ENCODE measurements at regions not wholly inside any gene's neighbourhood (a gene's known extent, or its start where the extent isn't known, plus 50 kb on each side); places are given as distances from the start of the nearest gene placed in this dataset.

DNA sequence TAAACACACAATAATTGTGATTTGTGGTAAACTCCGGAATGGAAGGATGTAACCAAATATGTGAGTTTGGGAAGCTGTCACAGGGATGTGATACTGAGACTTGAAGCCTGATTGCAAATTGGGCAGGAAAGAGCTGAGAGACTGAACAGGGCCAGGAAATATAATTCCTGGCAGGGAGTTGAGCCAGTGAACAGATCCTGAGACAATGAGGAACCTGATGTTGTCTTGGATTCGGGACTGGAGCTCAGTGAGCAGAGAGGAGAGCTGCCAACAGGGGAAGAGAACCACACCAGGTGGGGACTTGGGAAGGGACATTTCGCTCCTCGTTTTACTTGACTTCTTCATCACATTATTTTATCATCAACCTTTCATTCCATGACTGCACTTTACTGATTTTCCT is 386.0 kb downstream of the TLL1 start:
- Mint-ChIP-seq H3K4me1 (no peaks in the 10 kb centered on the region), H3K27me3 (no peaks in the 10 kb centered on the region), H3K4me3 (no peak overlapping the region), H3K9me3 (ENCODE audit: insufficient read depth) (no peaks in the 10 kb centered on the region), H3K27ac (no peak overlapping the region)
- H3K9ac ChIP-seq (ENCODE audit: low read length), result no peak overlapping the region
- no peak for DNase-seq
- no peaks in the 10 kb centered on the region for H3K79me2 ChIP-seq (ENCODE audit: control insufficient read depth, insufficient read depth, low read length)
- H3K4me1 ChIP-seq (ENCODE audit: control insufficient read depth in 2 of 2, insufficient read depth in 2 of 2, low read length in 2 of 2), result no peaks in the 10 kb centered on the region
- H4K20me1 ChIP-seq (ENCODE audit: control insufficient read depth, insufficient read depth, low read length, poor library complexity, severe bottlenecking), result no peaks in the 10 kb centered on the region
- no peaks in the 10 kb centered on the region for H3K27me3 ChIP-seq (replicated peaks in 1 of 4; ENCODE audit: control extremely low read depth in 1 of 4, control insufficient read depth in 3 of 4, insufficient read depth in 4 of 4, low read length in 3 of 4)
- intact Hi-C loops (cut with micrococcal nuclease), result no loop called here
- ChIA-PET CTCF (no interaction called here), POLR2A (no interaction called here)
- no peak overlapping the region for H3K4me3 ChIP-seq (ENCODE audit: control extremely low read depth in 1 of 5, extremely low read depth in 1 of 5, insufficient read depth in 1 of 5, low read depth in 2 of 5, low read length in 4 of 5)
- no CpG with 5 or more reads among the region's 4 CpGs for WGBS (ENCODE audit: insufficient coverage)
- no peak overlapping the region for H3K27ac ChIP-seq (ENCODE audit: low read length in 2 of 2)
- no peaks in the 10 kb centered on the region for H3K36me3 ChIP-seq (replicated peaks in 1 of 2; ENCODE audit: control extremely low read depth in 1 of 2, control insufficient read depth in 1 of 2, extremely low read depth in 1 of 2, insufficient read depth in 2 of 2, low read length in 1 of 2)
- H2AFZ ChIP-seq (ENCODE audit: insufficient read depth, low read depth, low read length, poor library complexity, severe bottlenecking), result no peak overlapping the region
- no peak for ATAC-seq (ENCODE audit: low read depth)
- H3K9me3 ChIP-seq (ENCODE audit: control extremely low read depth in 1 of 3, control insufficient read depth in 2 of 3, insufficient read depth in 1 of 3, low read length in 2 of 3), result no peaks in the 10 kb centered on the region
- TF ChIP-seq EZH2 (IDR thresholded peaks at IDR 0.05; ENCODE audit: borderline replicate concordance, insufficient read depth, low read depth, low read length, poor library complexity, severe bottlenecking), result no peak
- TF ChIP-seq, protein P1, sequence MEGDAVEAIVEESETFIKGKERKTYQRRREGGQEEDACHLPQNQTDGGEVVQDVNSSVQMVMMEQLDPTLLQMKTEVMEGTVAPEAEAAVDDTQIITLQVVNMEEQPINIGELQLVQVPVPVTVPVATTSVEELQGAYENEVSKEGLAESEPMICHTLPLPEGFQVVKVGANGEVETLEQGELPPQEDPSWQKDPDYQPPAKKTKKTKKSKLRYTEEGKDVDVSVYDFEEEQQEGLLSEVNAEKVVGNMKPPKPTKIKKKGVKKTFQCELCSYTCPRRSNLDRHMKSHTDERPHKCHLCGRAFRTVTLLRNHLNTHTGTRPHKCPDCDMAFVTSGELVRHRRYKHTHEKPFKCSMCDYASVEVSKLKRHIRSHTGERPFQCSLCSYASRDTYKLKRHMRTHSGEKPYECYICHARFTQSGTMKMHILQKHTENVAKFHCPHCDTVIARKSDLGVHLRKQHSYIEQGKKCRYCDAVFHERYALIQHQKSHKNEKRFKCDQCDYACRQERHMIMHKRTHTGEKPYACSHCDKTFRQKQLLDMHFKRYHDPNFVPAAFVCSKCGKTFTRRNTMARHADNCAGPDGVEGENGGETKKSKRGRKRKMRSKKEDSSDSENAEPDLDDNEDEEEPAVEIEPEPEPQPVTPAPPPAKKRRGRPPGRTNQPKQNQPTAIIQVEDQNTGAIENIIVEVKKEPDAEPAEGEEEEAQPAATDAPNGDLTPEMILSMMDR (IDR thresholded peaks at IDR 0.05), result no peak
- H3K4me2 ChIP-seq (replicated peaks; ENCODE audit: low read depth, low read length, poor library complexity, severe bottlenecking), result no peak overlapping the region

- DNase-seq (no peak), ATAC-seq (ENCODE audit: low read depth) (no peak)
- Mint-ChIP-seq H3K27me3 (no peaks in the 10 kb centered on the region), H3K9me3 (ENCODE audit: insufficient read depth) (no peaks in the 10 kb centered on the region), H3K27ac (no peak overlapping the region), H3K4me1 (no peaks in the 10 kb centered on the region), H3K4me3 (no peak overlapping the region)
- ChIA-PET CTCF (no interaction called here), POLR2A (no interaction called here)
- Histone ChIP-seq H3K27ac (ENCODE audit: low read length in 2 of 2) (no peak overlapping the region), H3K4me3 (ENCODE audit: control extremely low read depth in 1 of 5, extremely low read depth in 1 of 5, insufficient read depth in 1 of 5, low read depth in 2 of 5, low read length in 4 of 5) (no peak overlapping the region), H4K20me1 (ENCODE audit: control insufficient read depth, insufficient read depth, low read length, poor library complexity, severe bottlenecking) (no peaks in the 10 kb centered on the region), H3K9ac (ENCODE audit: low read length) (no peak overlapping the region), H3K9me3 (ENCODE audit: control extremely low read depth in 1 of 3, control insufficient read depth in 2 of 3, insufficient read depth in 1 of 3, low read length in 2 of 3) (peaks cover 0 to 3% (median 0%) of the 10 kb centered on the region in 3 donors), H3K27me3 (replicated peaks in 1 of 4; ENCODE audit: control extremely low read depth in 1 of 4, control insufficient read depth in 3 of 4, insufficient read depth in 4 of 4, low read length in 3 of 4) (no peaks in the 10 kb centered on the region), H3K79me2 (ENCODE audit: control insufficient read depth, insufficient read depth, low read length) (no peaks in the 10 kb centered on the region), H3K36me3 (replicated peaks in 1 of 2; ENCODE audit: control extremely low read depth in 1 of 2, control insufficient read depth in 1 of 2, extremely low read depth in 1 of 2, insufficient read depth in 2 of 2, low read length in 1 of 2) (no peaks in the 10 kb centered on the region), H3K4me1 (ENCODE audit: control insufficient read depth in 2 of 2, insufficient read depth in 2 of 2, low read length in 2 of 2) (no peaks in the 10 kb centered on the region), H3K4me2 (replicated peaks; ENCODE audit: low read depth, low read length, poor library complexity, severe bottlenecking) (no peak overlapping the region), H2AFZ (ENCODE audit: insufficient read depth, low read depth, low read length, poor library complexity, severe bottlenecking) (no peak overlapping the region)
- 84% methylated on average over 11 of the region's 21 CpGs for WGBS (ENCODE audit: insufficient coverage)
- intact Hi-C loops (cut with micrococcal nuclease), result no loop called here
- no peak for TF ChIP-seq EZH2 (IDR thresholded peaks at IDR 0.05; ENCODE audit: borderline replicate concordance, insufficient read depth, low read depth, low read length, poor library complexity, severe bottlenecking)
- TF ChIP-seq, protein P1 (IDR thresholded peaks at IDR 0.05), result no peak
Measured at GRCh38 chr4:166274136-166274761, 401.2 kb downstream of the TLL1 start.
